OCI-LY1 (cell line): ENCODE measurements at regions not wholly inside any gene's neighbourhood (a gene's known extent, or its start where the extent isn't known, plus 50 kb on each side); places are given as distances from the start of the nearest gene placed in this dataset.

Experiments
- EZH2 ChIP-seq: fragments of 200-600 bp; sonication (generic), shearing (Covaris generic); IDR thresholded peaks from 2 replicates; pipeline ENCODE4 v1.8.0; 2017; ENCODE audit warnings: borderline replicate concordance, mixed run types, mild to moderate bottlenecking, antibody characterized with exemption, low read length, moderate library complexity, mixed read lengths
- TF ChIP-seq, protein P1 (sequence below): fragments of 200-600 bp; sonication (generic), shearing (Covaris generic); IDR thresholded peaks from 2 replicates; pipeline ENCODE4 v1.5.1; 2017; ENCODE audit warnings: mild to moderate bottlenecking, antibody characterized with exemption, low read length, moderate library complexity, mixed read lengths

DNA sequence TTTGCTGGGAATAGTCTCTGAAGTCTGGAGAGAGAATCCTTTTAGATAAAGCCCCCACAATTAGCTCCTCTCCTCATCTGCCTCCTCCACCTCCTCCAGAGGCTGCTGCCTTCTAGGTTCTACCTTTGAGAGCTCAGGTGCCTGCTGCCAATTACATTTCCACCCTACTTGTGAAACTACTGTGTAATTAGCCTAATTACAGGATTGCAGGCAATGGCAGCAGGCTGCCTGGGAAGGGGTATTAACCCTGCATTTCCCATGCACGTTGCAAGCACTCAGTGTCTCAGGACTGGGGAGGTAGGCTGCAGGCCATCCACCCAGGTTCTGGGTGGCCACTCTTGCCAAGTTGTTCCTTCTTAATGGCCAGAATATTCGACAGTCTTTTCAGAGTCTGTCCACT lies 215.6 kb upstream of the ZNF217 start:
- TF ChIP-seq, protein P1, sequence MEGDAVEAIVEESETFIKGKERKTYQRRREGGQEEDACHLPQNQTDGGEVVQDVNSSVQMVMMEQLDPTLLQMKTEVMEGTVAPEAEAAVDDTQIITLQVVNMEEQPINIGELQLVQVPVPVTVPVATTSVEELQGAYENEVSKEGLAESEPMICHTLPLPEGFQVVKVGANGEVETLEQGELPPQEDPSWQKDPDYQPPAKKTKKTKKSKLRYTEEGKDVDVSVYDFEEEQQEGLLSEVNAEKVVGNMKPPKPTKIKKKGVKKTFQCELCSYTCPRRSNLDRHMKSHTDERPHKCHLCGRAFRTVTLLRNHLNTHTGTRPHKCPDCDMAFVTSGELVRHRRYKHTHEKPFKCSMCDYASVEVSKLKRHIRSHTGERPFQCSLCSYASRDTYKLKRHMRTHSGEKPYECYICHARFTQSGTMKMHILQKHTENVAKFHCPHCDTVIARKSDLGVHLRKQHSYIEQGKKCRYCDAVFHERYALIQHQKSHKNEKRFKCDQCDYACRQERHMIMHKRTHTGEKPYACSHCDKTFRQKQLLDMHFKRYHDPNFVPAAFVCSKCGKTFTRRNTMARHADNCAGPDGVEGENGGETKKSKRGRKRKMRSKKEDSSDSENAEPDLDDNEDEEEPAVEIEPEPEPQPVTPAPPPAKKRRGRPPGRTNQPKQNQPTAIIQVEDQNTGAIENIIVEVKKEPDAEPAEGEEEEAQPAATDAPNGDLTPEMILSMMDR: no peak
- no peak for TF ChIP-seq EZH2
